A673 (cell line): ENCODE measurements at regions not wholly inside any gene's neighbourhood (a gene's known extent, or its start where the extent isn't known, plus 50 kb on each side); places are given as distances from the start of the nearest gene placed in this dataset.

ENCODE experiments used
- BruUV-seq: library from RNA; stranded (reverse); fragments of 400-500 nt; replicated peaks from 2 replicates; lab custom pipeline; 2021; lab: Mats Ljungman, UMichigan
- CTCF ChIA-PET: fragments of 300-600 bp; sonication (Branson Sonifier 250); formaldehyde crosslinking; loops from one replicate; lab custom pipeline; 2022; ENCODE audit warnings: antibody characterized with exemption; lab: Charles Lee
- POLR2A ChIA-PET: fragments of 300-600 bp; sonication (Branson Sonifier 250); formaldehyde crosslinking; loops from one replicate; lab custom pipeline; 2022; ENCODE audit warnings: antibody characterized with exemption; ENCODE audit not compliant: low non-redundant PET; lab: Charles Lee
- DNase-seq: peaks from one replicate; pipeline ENCODE4 v3.0.0-alpha.2; 2015; ENCODE audit warnings: low spot score
- H3K27ac ChIP-seq: fragments of 200-600 bp; sonication (generic); 2 replicates; pipeline ENCODE4 v1.5.1; 2016; ENCODE audit warnings: mixed run types, low read depth, mild to moderate bottlenecking, mixed read lengths, antibody characterized with exemption, low read length; ENCODE audit not compliant: poor library complexity, severe bottlenecking
- H3K27me3 ChIP-seq: fragments of 200-600 bp; sonication (generic); replicated peaks from 2 replicates; pipeline ENCODE4 v1.6.1; 2017; ENCODE audit warnings: mixed run types, low read depth, mild to moderate bottlenecking, mixed read lengths, antibody characterized with exemption, low read length; ENCODE audit not compliant: insufficient read depth, poor library complexity
- H3K36me3 ChIP-seq: fragments of 200-600 bp; sonication (generic); 2 replicates; pipeline ENCODE4 v1.6.1; 2016; ENCODE audit warnings: mixed run types, mild to moderate bottlenecking, mixed read lengths, antibody characterized with exemption, low read length; ENCODE audit not compliant: insufficient read depth, poor library complexity, severe bottlenecking
- H3K4me1 ChIP-seq: fragments of 200-600 bp; sonication (generic); 2 replicates; pipeline ENCODE4 v1.6.1; 2017; ENCODE audit warnings: mixed run types, mild to moderate bottlenecking, mixed read lengths, antibody characterized with exemption, low read length; ENCODE audit not compliant: insufficient read depth, poor library complexity, severe bottlenecking
- H3K4me3 ChIP-seq: fragments of 200-600 bp; sonication (generic); 2 replicates; pipeline ENCODE4 v1.5.1; 2016; ENCODE audit warnings: low read depth, mixed run types, mild to moderate bottlenecking, mixed read lengths, low read length; ENCODE audit not compliant: poor library complexity, severe bottlenecking
- H3K9me3 ChIP-seq: fragments of 200-600 bp; sonication (generic); 2 replicates; pipeline ENCODE4 v1.6.1; 2016; ENCODE audit warnings: mixed run types, low read depth, mild to moderate bottlenecking, mixed read lengths, antibody characterized with exemption, low read length; ENCODE audit not compliant: poor library complexity, severe bottlenecking
- CTCF ChIP-seq: fragments of 300-800, 200-600 bp; sonication (generic); conservative IDR thresholded peaks from 2 replicates; pipeline ENCODE4 v1.5.1; 2017; ENCODE audit warnings: low read depth, mild to moderate bottlenecking, antibody characterized with exemption, low read length, moderate library complexity, mixed read lengths
- EZH2 ChIP-seq: fragments of 200-600 bp; sonication (generic); IDR thresholded peaks from 2 replicates; pipeline ENCODE4 v1.6.1; 2017; ENCODE audit warnings: borderline replicate concordance, low read depth, mild to moderate bottlenecking, mixed read lengths, antibody characterized with exemption, low read length; ENCODE audit not compliant: poor library complexity, severe bottlenecking
- intact Hi-C: fragments of 100-400 bp; cut with micrococcal nuclease; formaldehyde crosslinking; loops from one replicate; pipeline ENCODE4 v1.10.0; 2022; ENCODE audit not compliant: unreplicated experiment

- CTCF ChIA-PET = no interaction called here
- H3K27me3 ChIP-seq = no peaks in the 10 kb centered on the region
- H3K36me3 ChIP-seq = no peaks in the 10 kb centered on the region
- DNase-seq = no peak
- H3K27ac ChIP-seq = no peak overlapping the region
- no TSS peak for BruUV-seq
- POLR2A ChIA-PET = no interaction called here
- H3K4me1 ChIP-seq = no peaks in the 10 kb centered on the region
- H3K9me3 ChIP-seq = peaks cover 25% of the 10 kb centered on the region
- H3K4me3 ChIP-seq = no peak overlapping the region
- intact Hi-C loops = no loop called here
- TF ChIP-seq CTCF (no peak), EZH2 (no peak)
Observed at GRCh38 chr21:19609611-19610010, 1206.0 kb upstream of the TMPRSS15 start.

GRCh38 chr21:19621837-19622496, 1218.4 kb upstream of the TMPRSS15 start:
- intact Hi-C loops = no loop called here
- H3K9me3 ChIP-seq = peaks cover 37% of the 10 kb centered on the region
- CTCF ChIA-PET = no interaction called here
- TF ChIP-seq CTCF (no peak), EZH2 (no peak)
- no peaks in the 10 kb centered on the region for H3K27me3 ChIP-seq
- POLR2A ChIA-PET = no interaction called here
- BruUV-seq = no TSS peak
- H3K4me3 ChIP-seq = no peak overlapping the region
- H3K36me3 ChIP-seq = no peaks in the 10 kb centered on the region
- no peak overlapping the region for H3K27ac ChIP-seq
- no peak for DNase-seq
- H3K4me1 ChIP-seq = no peaks in the 10 kb centered on the region

- Histone ChIP-seq H3K4me3 (no peak overlapping the region), H3K36me3 (no peaks in the 10 kb centered on the region), H3K9me3 (peaks cover 14% of the 10 kb centered on the region), H3K4me1 (no peaks in the 10 kb centered on the region), H3K27ac (no peak overlapping the region), H3K27me3 (no peaks in the 10 kb centered on the region)
- intact Hi-C loops = no loop called here
- TF ChIP-seq CTCF (no peak), EZH2 (no peak)
- DNase-seq = no peak
- ChIA-PET POLR2A (no interaction called here), CTCF (no interaction called here)
- BruUV-seq = no TSS peak
Observed at GRCh38 chr21:19640964-19641363, 1237.4 kb upstream of the TMPRSS15 start.
